ENCODE measurements at regions not wholly inside any gene's neighbourhood (a gene's known extent, or its start where the extent isn't known, plus 50 kb on each side); places are given as distances from the start of the nearest gene placed in this dataset.

DNA sequence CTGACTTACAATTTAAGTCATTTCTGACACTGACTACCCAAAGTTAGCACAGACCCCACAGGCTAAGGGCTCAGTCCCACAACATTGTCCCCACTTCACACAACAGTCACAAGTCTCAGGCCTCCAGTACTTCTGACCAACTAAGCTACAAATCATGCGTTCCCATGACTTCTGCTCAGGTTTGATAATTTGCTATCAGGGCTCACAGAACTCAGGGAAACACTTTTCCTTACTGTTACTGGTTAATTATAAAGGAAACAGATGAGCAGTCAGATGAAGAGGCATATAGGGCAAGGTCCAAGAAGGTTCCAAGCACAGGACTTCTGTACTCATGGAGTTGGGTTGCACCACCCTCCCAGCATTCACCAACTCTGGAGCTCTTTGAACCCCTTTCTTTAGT lies 151.2 kb upstream of the TNR start:
- no peak for DNase-seq (ENCODE audit: low read depth)

DNA sequence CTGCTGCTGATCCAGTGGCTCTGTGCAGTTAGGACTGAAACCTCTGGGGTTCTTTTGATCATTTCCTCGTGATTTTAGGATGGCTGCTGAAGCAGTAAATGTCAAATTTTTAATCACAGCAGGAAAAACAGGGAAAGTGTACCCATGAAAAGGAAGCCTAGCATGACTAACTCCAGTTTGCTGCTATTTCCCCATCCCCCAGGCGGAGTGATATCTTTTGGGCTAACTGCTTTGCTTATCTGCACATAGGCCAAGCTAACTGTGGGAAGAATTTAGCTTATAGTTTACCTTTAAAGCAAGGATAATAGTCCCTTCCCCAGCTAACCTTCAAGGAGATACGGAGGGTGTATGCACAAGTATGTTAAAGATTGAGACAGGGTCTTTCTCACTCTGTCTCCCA lies 149.8 kb upstream of the TNR start:
- no peak for DNase-seq (ENCODE audit: low read depth)

DNA sequence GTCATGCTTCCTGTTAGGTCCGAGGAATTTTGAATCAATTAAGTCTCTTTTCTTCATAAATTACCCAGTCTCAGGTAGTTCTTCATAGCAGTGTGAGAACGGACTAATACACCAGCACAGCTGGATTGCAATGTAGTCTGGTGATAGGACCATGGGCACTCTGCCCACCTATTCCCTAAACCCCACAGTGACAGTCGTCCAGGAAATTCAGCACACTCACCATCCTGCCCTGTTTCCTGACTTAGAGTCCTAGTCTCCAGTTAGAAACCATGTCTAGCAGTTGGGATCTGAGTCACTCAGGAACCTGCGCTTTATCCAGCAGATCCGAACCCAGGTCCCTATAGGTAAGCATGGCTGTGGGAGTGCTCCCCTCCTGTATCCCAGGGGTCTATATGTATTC lies 149.3 kb upstream of the TNR start:
- no peak for DNase-seq (ENCODE audit: low read depth)

DNA sequence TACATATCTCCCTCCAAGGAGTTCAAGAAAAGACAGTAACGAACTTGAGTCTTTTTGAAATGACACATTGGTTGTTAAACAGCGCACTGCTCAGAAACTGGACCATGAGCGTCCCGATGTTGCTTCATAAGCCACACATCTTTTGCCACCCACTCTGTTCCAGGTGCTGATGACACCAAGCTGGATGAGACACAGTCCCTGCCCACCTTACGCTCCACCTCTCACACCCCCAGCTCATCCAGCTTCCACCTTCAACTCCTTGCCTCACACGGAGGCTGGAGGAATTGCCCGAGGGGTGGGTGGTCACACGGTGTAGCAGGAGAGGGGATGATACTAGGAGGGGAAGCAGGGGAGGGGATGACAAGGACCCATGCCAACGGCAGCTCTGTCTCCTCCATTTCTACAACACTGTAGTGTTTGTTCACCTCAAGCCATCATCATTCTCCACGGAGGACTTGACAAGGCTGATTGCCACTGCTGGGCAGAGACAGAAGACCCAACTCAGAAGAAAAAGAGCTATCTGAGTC lies 148.5 kb upstream of the TNR start:
- DNase-seq (ENCODE audit: low read depth): no peak

DNA sequence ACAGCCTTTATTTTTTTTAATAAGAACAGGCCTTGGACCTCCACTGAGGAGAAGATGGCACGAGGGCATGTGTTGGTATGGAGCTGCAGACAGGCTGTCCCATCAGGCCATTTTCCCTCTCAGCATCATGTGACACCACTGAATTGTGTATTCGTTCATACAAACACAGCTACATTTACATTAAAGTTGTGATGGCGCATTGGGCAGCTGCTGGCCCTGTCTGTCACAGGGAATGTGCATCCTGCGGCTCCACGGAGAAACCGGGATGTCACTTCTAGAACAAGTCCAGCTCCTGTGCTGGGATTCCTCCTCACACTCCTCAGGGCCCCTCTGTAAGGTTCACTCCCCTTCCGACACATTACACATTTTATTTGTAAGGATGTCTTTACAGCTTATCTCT lies 147.6 kb upstream of the TNR start:
- DNase-seq (ENCODE audit: low read depth): no peak

DNA sequence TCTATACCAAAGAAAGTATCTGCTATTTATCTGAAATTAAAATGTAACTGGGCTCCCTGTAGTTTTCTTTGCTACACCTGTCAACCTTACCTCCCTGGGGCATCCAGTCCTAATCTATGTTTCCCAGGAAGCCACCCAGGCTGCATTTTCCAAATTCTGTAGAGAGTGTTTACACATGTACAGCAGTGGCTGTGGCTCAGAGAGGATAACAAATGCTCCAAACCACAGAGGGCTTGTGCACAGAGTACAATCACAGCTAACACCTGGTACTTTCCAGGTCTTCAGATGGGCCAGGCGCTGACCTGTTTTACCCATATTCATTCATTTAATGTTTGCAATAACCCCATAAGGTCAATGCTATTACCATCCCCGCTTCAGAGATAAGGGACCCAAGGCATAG lies 146.5 kb upstream of the TNR start:
- no peak for DNase-seq (ENCODE audit: low read depth)

DNA sequence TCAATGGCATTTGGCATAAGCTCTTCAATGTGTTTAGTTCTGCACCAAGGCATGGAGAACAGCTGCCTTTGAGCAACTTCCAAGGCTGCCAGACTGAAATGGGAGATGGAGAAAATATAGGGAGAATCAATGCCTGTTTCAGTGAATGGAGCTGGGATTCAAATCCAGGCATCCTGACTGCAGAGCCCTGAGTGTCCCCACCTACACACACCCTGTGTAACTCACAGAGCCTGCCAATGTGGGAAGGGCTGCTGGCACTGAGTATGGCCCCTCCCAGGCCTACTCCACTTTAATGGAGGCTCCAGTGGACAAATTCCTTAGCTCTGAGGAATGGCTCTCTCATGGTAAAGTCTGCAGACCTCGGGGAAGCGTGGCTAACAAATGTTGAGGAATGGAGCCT lies 145.6 kb upstream of the TNR start:
- DNase-seq (ENCODE audit: low read depth): no peak

DNA sequence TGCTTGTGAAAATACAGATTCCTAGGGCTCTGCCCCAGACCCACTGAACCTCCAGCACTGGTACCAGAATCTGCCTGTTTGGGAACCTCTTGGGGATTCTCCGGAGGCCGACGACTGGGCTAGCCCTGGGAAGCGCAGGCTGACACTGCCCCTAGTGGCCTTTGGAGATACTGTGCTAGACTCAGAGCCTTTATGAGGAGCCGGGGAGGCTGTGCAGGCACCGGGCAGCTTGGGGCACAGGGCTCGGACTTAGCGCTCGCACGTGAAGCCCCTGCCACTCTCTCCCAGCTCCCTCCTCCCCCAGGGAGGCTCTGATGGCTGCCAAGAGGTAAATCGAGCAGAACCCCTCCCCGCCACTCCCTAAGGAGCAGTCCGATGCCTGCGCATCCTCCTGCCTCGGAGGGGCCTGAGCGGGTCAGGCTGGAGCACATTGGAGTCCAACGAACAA lies 144.6 kb upstream of the TNR start:
- DNase-seq (ENCODE audit: low read depth): peak; percentile 12

DNA sequence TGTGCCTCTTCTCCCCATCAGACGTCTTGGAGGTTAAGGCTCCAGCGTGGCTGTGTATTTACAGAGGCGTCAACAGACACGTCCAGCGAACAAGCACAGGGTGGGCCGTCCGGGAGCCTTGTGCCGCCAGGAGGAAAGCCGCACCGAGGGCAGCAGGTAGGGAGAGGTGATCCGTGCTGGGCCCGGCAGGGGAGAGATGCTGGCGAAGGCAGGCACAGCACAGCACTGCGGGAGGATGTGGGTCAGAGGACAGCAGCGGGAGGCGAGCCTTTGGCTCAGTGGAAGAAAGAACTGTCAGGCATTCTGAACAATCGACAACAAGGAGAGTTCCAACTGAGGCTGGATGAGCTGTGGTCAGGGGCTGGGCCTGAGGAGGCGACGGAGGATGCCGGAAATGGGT lies 144.1 kb upstream of the TNR start:
- DNase-seq (ENCODE audit: low read depth): no peak

DNA sequence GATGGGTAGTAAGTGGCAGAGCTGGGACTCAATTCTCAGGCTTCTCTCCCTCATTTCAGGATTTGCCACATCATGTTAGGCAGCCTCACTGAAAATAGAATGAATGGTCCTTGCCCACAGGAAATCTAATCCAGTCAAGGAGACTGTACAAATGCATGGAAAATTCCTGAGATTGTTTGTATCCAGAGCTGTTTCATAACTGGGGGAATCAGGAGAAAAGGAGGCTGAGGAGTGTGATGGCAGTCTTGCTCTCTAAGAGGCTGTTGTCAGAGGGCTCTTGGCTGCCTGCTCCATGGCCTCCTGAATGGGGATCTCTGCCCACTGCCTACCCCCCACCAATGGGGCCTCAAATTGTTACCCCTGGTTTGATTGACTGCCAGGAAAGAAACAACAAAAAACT lies 141.9 kb upstream of the TNR start:
- DNase-seq (ENCODE audit: low read depth): peak; percentile 7

DNA sequence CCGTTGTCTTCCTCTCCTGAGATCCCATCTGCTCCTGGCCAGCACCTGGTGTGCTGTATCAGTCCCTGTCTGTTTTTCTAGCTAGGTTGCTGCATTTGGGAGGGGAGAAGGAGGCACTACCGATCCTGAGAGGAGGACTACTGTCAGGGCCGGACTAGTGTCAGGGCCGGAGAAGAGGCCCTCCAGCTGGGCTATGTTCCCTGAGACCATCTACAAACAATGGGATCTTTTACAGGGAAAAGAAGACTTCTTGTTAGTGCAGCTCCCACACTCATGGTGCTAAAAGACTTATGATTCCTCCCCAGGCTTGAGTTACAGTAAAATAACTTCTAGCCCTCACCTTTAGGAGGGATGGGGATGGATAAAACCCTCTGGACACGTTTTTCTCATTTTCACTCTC lies 141.0 kb upstream of the TNR start:
- no peak for DNase-seq (ENCODE audit: low read depth)

DNA sequence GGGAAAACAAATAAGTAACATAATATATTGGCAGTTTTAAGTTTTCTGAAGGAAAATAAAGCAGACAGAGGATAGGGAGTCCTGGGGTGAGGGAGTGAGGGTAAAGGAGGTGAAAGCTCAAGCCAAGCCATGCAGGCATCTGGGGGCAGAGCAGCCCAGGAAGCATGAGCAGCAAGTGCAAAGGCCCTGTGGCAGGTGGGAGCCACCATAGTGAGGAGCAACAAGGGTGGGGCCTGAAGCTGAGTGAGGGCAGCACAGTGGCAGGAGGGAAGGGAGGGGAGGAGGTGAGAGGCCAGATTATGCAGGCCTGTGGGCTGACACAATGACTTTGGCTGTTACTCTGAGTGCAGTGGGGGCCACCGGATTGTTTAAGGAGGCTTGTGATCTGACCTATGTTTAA lies 138.8 kb upstream of the TNR start:
- DNase-seq (ENCODE audit: low read depth): no peak

DNA sequence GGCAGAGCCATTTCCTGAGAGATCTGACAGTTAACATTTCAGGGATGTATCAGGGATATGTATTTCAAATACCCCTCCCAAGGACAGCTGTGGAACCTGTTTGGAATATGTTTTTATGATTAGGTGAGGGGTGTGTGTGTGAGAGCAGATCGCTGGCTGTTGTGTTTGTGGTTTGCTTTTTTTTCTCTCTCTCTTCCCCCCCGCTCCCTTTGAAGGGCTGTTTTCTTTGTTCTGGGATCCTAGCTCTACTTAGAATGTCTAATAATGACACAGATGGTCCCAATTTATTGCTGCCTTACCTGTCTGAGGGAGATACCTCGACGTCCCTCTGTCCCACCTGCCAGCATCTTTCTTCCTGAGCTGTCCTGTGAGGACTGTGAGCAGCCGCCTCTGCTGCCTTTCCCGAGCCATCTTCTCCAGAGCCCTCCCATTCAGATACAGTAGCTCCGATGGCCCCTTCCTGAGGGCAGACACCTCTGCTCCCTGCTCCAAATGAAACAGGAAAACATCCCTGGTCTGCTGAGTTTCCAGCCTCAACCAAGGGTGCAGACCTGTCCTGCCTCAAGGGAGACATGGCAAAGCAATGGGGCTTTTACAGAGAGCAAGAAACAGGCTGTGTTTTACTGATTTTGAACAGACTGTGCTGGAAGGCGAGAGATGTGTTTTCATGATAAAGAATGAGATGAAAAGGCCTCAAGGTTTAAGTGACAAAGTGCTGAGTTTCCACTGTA lies 138.0 kb upstream of the TNR start:
- no peak for DNase-seq (ENCODE audit: low read depth)

DNA sequence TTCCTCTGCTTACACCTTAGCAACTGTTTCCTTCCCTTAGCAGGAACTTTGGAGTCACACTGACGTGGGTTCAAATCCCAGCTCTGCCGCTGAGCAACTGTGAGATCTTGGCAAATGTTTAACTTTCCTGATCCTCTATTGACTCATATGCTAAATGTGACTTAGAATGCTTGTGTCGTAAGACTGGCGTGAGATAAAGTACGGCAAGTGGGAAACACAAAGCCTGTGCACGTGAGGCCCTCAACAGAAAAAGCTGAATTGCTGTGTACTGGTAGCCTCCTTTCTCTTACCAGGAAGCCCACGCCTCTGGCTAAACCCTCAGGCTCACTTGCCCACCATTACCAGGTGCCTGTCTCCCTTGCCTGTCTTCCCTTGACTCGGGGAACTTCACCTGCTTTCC lies 135.4 kb upstream of the TNR start:
- DNase-seq (ENCODE audit: low read depth): no peak

DNA sequence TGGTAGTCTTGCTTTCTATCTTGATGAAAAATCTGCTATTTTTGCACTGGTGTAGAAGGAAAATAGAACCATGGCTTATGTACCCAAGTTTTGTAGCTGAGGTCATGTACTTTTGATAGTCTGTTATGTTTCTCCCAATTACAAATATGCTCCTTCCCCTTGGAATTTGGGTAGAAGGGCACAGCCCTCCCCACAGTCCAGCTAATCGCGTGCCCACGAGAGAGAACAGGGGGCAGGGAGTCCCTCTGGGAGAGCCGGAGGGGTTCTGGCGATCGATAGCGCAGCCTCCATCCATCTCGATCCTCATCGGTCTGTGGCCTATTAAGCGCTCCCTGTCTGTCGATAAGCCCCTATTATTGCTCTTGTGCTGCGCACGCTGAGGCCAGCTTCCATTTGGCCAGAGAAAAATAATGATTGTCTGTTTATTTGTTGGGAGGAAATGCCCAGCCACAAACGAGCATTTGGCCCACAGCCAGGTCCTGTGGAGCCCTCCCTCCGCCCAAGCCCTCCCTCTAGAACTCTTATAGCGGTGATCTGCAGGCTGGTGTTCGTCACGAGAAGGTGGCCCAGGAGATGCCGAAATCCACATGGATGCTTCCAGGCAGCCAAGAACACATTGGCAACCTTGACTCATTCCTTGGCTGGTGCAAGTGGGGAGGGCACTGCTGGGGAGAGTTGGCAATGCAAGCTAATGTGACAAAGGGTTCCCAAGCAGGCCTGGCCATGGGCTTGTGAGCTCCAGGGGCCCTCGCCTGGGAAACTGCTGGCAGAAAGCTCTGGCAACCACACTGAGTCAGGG lies 134.7 kb upstream of the TNR start:
- DNase-seq (ENCODE audit: low read depth): no peak

DNA sequence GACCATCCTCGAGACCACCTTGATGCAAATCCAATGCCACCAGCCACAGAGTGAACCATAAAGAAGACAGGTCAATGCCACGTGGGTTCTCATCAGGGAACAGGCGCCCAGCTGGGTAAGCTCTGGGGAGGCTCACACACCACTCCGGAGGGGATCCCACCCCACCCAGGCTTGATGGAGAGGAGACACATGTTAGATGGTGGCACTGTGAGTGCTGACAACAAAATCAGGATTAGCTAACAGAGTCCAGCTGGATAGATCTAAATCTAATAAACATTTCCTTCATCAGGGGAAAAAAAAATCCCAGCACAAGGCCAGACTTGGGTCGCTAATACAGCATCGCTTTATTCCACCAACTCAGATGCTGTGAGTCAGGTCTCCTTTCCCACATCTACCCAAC lies 132.2 kb upstream of the TNR start:
- no peak for DNase-seq (ENCODE audit: low read depth)

DNA sequence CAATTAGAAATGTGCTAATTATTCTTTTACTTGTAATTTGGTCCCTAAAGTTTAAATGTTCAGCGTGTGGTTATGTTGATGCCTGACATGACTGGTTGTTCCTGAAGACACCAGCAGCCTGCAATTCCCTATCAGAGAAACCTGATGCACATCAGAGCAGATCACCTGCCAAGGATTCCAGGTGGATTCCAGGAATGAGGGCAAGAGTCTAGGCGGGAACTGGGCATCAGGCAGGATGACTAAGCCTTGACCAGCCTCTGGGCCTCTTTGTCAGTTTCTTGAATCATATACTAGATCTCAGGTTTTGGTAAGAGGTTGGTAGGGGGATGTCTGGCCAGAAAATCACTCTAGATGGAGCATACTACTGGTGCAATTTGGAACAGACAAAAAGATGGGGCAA lies 130.7 kb upstream of the TNR start:
- DNase-seq (ENCODE audit: low read depth): no peak

DNA sequence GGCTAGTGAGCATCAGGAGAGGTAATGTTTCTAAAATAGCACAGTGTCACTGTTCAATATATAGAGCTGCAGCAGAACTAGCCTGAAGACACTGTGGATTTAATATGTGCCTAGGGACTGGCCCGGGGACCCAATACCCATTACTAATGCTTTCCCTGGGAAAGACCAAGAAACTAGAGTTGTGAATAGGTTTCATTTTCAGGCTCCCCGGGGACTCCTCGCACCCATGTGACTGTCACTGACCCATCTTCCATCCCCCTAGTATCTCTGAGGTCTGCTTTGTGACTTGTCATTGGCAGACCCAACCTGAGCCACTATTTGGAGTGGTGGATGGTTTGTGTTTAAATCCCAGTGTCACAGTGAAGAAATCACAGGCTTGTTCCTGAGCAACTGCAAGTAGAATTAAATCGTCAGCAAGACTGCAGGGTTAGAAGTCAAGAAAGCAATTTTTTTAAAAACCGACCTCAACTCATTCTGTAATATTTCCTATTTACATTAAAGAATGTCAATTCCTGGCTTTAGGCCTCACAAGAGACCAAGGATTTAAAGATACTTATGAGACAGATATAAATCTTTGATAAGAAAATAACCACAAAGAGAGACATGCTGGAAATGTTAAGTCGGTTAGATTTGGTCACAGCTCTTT lies 130.0 kb upstream of the TNR start:
- DNase-seq (ENCODE audit: low read depth): no peak

DNA sequence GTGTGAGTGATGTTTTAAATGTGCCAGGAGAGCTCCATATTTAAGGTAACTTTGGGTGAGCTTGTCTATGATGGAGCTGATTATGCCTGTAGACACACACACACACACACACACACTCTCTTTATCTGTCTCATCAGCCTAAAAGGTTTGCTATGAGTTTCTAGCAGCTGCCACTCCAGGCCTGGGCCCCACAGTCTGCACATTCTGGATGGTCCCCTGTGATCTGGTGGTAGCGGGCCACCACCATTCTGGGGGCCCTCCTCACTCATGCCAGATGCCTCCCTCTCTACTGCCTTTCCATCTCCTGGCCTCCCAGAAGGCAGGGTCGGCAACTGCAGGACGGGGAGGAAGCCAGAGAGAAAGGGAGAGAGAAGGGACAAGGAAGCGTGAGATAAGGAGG lies 129.2 kb upstream of the TNR start:
- no peak for DNase-seq (ENCODE audit: low read depth)

DNA sequence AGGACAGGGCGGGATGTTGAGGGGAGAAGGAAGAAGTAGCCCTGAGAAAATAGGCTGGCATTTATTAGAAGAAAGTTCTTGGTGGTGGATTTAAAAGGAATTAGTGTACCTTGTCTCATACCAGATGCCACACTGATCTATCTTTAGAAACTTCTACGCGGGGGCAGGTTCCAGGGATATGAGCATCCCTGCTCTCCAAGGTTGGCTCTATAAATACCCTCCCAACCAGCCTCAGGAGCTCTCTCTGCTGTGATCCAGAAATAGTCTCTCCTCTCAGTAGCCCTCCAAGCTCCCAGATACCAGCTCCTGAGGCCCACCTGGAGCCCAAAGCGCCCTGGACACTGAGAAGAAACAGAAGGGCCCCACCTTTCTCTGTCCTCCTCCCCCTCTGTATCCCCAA lies 128.3 kb upstream of the TNR start:
- DNase-seq (ENCODE audit: low read depth): no peak

DNA sequence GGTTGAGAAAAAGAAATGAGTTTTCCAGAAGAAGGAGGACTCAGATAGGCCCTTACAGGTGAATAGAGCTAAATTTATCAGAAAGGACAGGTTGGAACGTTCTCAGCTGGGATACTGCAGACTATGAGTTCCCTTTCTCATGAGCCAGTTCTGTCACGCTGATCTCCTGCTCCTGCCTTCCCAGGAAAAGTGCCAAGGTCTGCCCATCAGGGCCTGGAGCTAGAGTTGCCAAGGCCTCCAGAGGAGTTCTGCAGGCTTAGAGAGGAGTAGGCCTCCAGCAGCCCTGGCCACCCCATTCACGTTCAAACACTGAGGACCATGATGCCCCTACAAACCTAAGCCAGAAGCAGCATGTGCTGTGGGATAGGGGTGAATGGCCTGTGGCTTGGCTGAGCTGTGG lies 126.8 kb upstream of the TNR start:
- no peak for DNase-seq (ENCODE audit: low read depth)

DNA sequence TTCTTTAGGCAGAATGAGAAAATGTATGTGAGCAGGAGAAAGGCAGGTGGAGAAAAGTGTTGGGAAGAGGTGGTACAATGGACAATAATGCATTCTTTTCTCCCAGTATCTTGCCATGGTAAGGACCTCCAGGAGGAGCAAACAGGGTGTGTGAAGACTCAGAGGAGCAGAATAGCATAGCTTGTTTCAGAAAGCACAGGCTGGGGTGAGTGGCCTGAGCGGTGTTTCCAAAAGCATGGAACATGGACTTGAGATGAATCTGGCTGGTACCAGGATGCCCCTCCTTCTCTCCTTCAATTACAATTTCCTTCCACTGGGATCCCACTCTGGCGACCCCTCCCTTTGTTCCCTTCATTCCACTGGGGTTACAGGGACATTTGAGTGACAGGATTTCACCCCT lies 123.4 kb upstream of the TNR start:
- no peak for DNase-seq (ENCODE audit: low read depth)
